ENCODE measurements at regions not wholly inside any gene's neighbourhood (a gene's known extent, or its start where the extent isn't known, plus 50 kb on each side); places are given as distances from the start of the nearest gene placed in this dataset.

- no peak for TF ChIP-seq CTCF (IDR thresholded peaks at IDR 0.05)
- no peak for TF ChIP-seq POLR2A (IDR thresholded peaks at IDR 0.05)
These were observed 170.8 kb downstream of the BUD13 start for GRCh38 chr11:116601814-116602636.

Measured in prostate gland (tissue), 2 donors.